ENCODE measurements at regions not wholly inside any gene's neighbourhood (a gene's known extent, or its start where the extent isn't known, plus 50 kb on each side); places are given as distances from the start of the nearest gene placed in this dataset.

DNA sequence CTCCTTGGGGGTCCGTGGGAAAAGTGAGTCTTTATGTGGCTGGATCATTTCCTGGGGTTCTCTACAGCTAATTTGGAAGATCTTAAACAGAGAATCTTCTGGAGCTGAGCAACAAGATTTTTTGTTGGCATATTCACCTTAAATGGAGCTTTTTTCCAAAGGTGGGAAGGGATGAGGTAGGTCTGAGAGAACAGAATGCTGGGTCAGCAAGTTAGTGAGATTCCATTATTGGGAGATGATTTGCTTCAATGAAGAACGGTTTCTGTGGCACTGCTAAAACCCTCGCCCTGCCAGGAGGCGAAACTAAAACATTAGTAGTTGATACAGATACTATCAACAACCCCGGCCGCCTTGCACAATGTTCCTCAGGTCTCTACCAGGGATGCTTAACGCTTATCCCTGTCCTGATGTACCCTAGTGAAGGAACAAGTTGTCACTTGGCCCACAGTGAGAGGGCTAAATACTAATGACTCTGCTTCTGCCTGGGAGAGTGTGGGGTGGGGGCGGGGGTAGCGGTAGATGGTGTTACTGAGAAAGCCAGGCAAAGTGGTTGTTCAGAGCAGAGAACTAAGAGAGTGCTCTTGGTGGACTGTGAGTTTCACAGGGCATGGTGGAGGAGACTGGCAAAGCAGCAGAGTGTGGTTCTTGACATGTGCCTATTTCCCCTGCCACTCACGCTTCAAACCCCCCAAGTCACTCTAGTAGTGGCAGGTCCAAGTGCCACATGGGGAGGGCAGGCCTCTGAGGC, 63.7 kb upstream of the CYP2D6 start:
- Mint-ChIP-seq H3K4me1 (peaks cover 53% of the 10 kb centered on the region), H3K4me3 (no peak overlapping the region), H3K27me3 (ENCODE audit: insufficient read depth, low read depth, poor library complexity) (peaks cover 2% of the 10 kb centered on the region), H3K27ac (no peak overlapping the region; the same call in 1 of the 2 replicates), H3K36me3 (ENCODE audit: low read depth) (no peaks in the 10 kb centered on the region; the same call in 2 of the 3 replicates), H3K9me3 (no peaks in the 10 kb centered on the region)
- ATAC-seq (no peak), DNase-seq (ENCODE audit: low spot score) (no peak)
- TF ChIP-seq JUNB (IDR thresholded peaks at IDR 0.05; ENCODE audit: unreplicated experiment) (no peak), POLR2AphosphoS5 (IDR thresholded peaks at IDR 0.05; ENCODE audit: low read depth) (no peak), CREB1 (CRISPR knock-in tag; IDR thresholded peaks at IDR 0.05; ENCODE audit: low read depth) (no peak), ZNF331 (CRISPR knock-in tag; IDR thresholded peaks at IDR 0.05; ENCODE audit: low read depth) (no peak), EZH2phosphoT487 (IDR thresholded peaks at IDR 0.05; ENCODE audit: unreplicated experiment) (no peak), ZNF114 (CRISPR knock-in tag; IDR thresholded peaks at IDR 0.05) (no peak), NANOG (IDR thresholded peaks at IDR 0.05; ENCODE audit: borderline replicate concordance) (no peak), EZH2 (IDR thresholded peaks at IDR 0.05; ENCODE audit: low read depth, unreplicated experiment) (no peak), STAT1 (IDR thresholded peaks at IDR 0.05; ENCODE audit: unreplicated experiment) (no peak)
- TF ChIP-seq, protein P1, sequence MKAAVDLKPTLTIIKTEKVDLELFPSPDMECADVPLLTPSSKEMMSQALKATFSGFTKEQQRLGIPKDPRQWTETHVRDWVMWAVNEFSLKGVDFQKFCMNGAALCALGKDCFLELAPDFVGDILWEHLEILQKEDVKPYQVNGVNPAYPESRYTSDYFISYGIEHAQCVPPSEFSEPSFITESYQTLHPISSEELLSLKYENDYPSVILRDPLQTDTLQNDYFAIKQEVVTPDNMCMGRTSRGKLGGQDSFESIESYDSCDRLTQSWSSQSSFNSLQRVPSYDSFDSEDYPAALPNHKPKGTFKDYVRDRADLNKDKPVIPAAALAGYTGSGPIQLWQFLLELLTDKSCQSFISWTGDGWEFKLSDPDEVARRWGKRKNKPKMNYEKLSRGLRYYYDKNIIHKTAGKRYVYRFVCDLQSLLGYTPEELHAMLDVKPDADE (IDR thresholded peaks at IDR 0.05) = no peak
- TF ChIP-seq, protein P2, sequence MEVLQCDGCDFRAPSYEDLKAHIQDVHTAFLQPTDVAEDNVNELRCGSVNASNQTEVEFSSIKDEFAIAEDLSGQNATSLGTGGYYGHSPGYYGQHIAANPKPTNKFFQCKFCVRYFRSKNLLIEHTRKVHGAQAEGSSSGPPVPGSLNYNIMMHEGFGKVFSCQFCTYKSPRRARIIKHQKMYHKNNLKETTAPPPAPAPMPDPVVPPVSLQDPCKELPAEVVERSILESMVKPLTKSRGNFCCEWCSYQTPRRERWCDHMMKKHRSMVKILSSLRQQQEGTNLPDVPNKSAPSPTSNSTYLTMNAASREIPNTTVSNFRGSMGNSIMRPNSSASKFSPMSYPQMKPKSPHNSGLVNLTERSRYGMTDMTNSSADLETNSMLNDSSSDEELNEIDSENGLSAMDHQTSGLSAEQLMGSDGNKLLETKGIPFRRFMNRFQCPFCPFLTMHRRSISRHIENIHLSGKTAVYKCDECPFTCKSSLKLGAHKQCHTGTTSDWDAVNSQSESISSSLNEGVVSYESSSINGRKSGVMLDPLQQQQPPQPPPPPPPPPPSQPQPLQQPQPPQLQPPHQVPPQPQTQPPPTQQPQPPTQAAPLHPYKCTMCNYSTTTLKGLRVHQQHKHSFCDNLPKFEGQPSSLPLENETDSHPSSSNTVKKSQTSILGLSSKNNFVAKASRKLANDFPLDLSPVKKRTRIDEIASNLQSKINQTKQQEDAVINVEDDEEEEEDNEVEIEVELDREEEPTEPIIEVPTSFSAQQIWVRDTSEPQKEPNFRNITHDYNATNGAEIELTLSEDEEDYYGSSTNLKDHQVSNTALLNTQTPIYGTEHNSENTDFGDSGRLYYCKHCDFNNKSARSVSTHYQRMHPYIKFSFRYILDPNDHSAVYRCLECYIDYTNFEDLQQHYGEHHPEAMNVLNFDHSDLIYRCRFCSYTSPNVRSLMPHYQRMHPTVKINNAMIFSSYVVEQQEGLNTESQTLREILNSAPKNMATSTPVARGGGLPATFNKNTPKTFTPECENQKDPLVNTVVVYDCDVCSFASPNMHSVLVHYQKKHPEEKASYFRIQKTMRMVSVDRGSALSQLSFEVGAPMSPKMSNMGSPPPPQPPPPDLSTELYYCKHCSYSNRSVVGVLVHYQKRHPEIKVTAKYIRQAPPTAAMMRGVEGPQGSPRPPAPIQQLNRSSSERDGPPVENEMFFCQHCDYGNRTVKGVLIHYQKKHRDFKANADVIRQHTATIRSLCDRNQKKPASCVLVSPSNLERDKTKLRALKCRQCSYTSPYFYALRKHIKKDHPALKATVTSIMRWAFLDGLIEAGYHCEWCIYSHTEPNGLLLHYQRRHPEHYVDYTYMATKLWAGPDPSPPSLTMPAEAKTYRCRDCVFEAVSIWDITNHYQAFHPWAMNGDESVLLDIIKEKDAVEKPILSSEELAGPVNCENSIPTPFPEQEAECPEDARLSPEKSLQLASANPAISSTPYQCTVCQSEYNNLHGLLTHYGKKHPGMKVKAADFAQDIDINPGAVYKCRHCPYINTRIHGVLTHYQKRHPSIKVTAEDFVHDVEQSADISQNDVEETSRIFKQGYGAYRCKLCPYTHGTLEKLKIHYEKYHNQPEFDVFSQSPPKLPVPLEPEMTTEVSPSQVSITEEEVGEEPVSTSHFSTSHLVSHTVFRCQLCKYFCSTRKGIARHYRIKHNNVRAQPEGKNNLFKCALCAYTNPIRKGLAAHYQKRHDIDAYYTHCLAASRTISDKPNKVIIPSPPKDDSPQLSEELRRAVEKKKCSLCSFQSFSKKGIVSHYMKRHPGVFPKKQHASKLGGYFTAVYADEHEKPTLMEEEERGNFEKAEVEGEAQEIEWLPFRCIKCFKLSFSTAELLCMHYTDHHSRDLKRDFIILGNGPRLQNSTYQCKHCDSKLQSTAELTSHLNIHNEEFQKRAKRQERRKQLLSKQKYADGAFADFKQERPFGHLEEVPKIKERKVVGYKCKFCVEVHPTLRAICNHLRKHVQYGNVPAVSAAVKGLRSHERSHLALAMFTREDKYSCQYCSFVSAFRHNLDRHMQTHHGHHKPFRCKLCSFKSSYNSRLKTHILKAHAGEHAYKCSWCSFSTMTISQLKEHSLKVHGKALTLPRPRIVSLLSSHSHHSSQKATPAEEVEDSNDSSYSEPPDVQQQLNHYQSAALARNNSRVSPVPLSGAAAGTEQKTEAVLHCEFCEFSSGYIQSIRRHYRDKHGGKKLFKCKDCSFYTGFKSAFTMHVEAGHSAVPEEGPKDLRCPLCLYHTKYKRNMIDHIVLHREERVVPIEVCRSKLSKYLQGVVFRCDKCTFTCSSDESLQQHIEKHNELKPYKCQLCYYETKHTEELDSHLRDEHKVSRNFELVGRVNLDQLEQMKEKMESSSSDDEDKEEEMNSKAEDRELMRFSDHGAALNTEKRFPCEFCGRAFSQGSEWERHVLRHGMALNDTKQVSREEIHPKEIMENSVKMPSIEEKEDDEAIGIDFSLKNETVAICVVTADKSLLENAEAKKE (CRISPR knock-in tag; IDR thresholded peaks at IDR 0.05) = no peak
- TF ChIP-seq, protein P3, sequence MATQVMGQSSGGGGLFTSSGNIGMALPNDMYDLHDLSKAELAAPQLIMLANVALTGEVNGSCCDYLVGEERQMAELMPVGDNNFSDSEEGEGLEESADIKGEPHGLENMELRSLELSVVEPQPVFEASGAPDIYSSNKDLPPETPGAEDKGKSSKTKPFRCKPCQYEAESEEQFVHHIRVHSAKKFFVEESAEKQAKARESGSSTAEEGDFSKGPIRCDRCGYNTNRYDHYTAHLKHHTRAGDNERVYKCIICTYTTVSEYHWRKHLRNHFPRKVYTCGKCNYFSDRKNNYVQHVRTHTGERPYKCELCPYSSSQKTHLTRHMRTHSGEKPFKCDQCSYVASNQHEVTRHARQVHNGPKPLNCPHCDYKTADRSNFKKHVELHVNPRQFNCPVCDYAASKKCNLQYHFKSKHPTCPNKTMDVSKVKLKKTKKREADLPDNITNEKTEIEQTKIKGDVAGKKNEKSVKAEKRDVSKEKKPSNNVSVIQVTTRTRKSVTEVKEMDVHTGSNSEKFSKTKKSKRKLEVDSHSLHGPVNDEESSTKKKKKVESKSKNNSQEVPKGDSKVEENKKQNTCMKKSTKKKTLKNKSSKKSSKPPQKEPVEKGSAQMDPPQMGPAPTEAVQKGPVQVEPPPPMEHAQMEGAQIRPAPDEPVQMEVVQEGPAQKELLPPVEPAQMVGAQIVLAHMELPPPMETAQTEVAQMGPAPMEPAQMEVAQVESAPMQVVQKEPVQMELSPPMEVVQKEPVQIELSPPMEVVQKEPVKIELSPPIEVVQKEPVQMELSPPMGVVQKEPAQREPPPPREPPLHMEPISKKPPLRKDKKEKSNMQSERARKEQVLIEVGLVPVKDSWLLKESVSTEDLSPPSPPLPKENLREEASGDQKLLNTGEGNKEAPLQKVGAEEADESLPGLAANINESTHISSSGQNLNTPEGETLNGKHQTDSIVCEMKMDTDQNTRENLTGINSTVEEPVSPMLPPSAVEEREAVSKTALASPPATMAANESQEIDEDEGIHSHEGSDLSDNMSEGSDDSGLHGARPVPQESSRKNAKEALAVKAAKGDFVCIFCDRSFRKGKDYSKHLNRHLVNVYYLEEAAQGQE (IDR thresholded peaks at IDR 0.05; ENCODE audit: unreplicated experiment) = no peak
- TF ChIP-seq, protein P4, sequence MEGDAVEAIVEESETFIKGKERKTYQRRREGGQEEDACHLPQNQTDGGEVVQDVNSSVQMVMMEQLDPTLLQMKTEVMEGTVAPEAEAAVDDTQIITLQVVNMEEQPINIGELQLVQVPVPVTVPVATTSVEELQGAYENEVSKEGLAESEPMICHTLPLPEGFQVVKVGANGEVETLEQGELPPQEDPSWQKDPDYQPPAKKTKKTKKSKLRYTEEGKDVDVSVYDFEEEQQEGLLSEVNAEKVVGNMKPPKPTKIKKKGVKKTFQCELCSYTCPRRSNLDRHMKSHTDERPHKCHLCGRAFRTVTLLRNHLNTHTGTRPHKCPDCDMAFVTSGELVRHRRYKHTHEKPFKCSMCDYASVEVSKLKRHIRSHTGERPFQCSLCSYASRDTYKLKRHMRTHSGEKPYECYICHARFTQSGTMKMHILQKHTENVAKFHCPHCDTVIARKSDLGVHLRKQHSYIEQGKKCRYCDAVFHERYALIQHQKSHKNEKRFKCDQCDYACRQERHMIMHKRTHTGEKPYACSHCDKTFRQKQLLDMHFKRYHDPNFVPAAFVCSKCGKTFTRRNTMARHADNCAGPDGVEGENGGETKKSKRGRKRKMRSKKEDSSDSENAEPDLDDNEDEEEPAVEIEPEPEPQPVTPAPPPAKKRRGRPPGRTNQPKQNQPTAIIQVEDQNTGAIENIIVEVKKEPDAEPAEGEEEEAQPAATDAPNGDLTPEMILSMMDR (conservative IDR thresholded peaks at IDR 0.05; ENCODE audit: low read depth in 2 of 2) = no peak
- Histone ChIP-seq H3K36me3 (ENCODE audit: insufficient read depth) (no peaks in the 10 kb centered on the region), H3K79me2 (replicated peaks; ENCODE audit: insufficient read depth) (peaks cover 100% of the 10 kb centered on the region), H3K4me2 (no peak overlapping the region), H3F3A (replicated peaks; ENCODE audit: low read depth) (no peaks in the 10 kb centered on the region), H3K4me3 (no peak overlapping the region), H3K9me2 (ENCODE audit: insufficient read depth) (no peaks in the 10 kb centered on the region), H2AFZ (no peak overlapping the region), H3K27ac (ENCODE audit: low read depth) (no peak overlapping the region), H3K4me1 (ENCODE audit: insufficient read depth) (peaks cover 20% of the 10 kb centered on the region), H4K20me1 (replicated peaks; ENCODE audit: insufficient read depth) (peaks cover 70% of the 10 kb centered on the region), H3K27me3 (ENCODE audit: insufficient read depth) (no peaks in the 10 kb centered on the region)
